ENCODE measurements at regions not wholly inside any gene's neighbourhood (a gene's known extent, or its start where the extent isn't known, plus 50 kb on each side); places are given as distances from the start of the nearest gene placed in this dataset.

- no peak for TF ChIP-seq CTCF (IDR thresholded peaks at IDR 0.05 in 8 of 11, conservative IDR thresholded peaks at IDR 0.05 in 3 of 11)
- TF ChIP-seq POLR2A (IDR thresholded peaks at IDR 0.05), result no peak
Observed at GRCh38 chr1:77620273-77620672, 62.2 kb downstream of the ZZZ3 start.
